Skeletal muscle tissue (tissue), 3 donors: ENCODE measurements at regions not wholly inside any gene's neighbourhood (a gene's known extent, or its start where the extent isn't known, plus 50 kb on each side); places are given as distances from the start of the nearest gene placed in this dataset.

Experiments
- H3K27ac ChIP-seq: one replicate; pipeline ENCODE4 v1.7.0; 2013; ENCODE audit warnings: mild to moderate bottlenecking, low read depth, low read length, inconsistent platforms
- H3K27me3 ChIP-seq, 3 donors: one replicate each; pipeline ENCODE4 v1.7.0; 2013; ENCODE audit warnings: low read length in 3 of 3; ENCODE audit not compliant: control insufficient read depth in 3 of 3, insufficient read depth in 3 of 3
- H3K36me3 ChIP-seq, 3 donors: one replicate each; pipeline ENCODE4 v1.7.0; 2013; ENCODE audit warnings: low read length in 3 of 3; ENCODE audit not compliant: control insufficient read depth in 3 of 3, insufficient read depth in 3 of 3
- H3K4me1 ChIP-seq, 3 donors: one replicate each; pipeline ENCODE4 v1.7.0; 2013; ENCODE audit warnings: low read length in 3 of 3, mild to moderate bottlenecking in 3 of 3; ENCODE audit not compliant: control insufficient read depth in 3 of 3, insufficient read depth in 3 of 3
- H3K4me3 ChIP-seq, 3 donors: one replicate each; pipeline ENCODE4 v1.7.0; 2013; ENCODE audit warnings: low read length in 3 of 3
- H3K9ac ChIP-seq, 3 donors: one replicate each; pipeline ENCODE4 v1.7.0; 2013; ENCODE audit warnings: low read length in 3 of 3, mild to moderate bottlenecking in 3 of 3, moderate library complexity in 2 of 3, low read depth in 1 of 3
- H3K9me3 ChIP-seq, 3 donors: one replicate each; pipeline ENCODE4 v1.7.0; 2013; ENCODE audit warnings: low read length in 3 of 3; ENCODE audit not compliant: control insufficient read depth in 3 of 3
- donor health status: Osteomylitis.

DNA sequence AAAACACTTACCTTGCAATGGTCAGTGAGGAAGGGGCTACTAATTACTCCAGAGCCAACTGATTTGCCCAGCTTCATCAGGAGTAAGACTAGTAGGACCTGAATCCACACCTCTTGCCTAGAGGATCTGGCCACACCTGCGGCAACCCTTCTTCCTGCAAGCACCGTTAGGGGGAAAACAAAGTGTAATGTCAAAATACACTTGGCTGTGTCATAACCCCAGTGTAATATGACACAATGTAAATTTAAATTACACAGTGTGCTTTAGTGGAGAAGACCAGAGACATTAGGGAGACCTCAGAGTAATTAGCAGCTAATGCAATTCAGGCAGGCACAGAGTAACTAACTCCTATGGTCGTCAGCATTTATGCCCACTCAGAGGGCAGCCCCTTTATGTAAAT lies 308.5 kb upstream of the ARRDC4 start:
- H3K4me3 ChIP-seq, result peak overlapping the region in 1 of 3 donors; percentile 66
- H3K9me3 ChIP-seq, result no peaks in the 10 kb centered on the region
- H3K27me3 ChIP-seq, result peaks cover 0 to 5% (median 3%) of the 10 kb centered on the region in 3 donors
- peak overlapping the region in 1 of 3 donors; percentile 67 for H3K9ac ChIP-seq
- peaks cover 2 to 15% (median 9%) of the 10 kb centered on the region in 3 donors for H3K4me1 ChIP-seq
- no peaks in the 10 kb centered on the region for H3K36me3 ChIP-seq
- no peak overlapping the region for H3K27ac ChIP-seq

DNA sequence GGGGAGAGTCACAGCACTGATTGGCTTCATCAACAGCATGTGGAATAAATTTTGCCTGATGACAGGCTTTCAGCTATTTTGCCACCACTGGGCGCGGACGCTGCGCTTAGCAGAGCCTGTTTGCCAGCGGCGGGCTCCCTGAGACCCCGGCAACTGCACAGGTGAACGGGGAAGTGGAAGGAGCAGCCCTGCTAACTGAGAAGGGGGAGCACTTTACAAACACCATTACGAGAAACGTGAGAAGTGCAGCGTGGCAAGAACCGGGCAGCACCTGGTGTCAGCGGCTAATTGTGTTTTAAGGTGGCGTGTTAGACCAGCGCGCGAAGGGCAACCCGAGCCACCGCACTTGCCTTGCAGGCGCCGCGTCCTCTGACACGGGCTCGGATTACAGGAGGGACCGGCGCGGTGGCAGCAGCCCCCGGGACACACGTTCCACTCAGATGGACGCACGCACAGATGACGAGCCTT lies 307.8 kb upstream of the ARRDC4 start:
- Histone ChIP-seq H3K4me1 (peaks cover 2 to 15% (median 9%) of the 10 kb centered on the region in 3 donors), H3K27me3 (peaks cover 0 to 5% (median 3%) of the 10 kb centered on the region in 3 donors), H3K4me3 (peak overlapping the region; percentile 57 to 66 (median 66)), H3K36me3 (no peaks in the 10 kb centered on the region), H3K9me3 (no peaks in the 10 kb centered on the region), H3K27ac (no peak overlapping the region), H3K9ac (peak overlapping the region; percentile 66 to 71 (median 67))

DNA sequence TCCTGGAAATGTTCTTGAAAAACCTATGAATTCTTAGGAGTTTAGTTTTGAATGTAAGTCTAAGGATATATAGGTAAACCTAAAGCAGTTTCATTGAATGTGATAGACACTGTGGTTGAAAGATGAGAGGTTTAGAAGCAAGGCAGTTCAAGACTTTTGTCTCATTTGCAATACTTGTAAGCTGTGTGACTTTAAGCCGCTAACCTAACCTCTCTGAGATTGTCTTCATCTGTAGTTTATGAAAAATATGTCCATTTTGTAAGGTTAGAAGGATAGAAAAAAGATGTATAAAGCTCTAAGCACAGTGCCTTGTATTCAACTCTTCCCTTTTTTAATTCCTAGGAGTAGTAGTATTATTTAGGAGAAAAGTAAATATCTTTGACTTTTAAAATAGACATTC lies 306.6 kb upstream of the ARRDC4 start:
- Histone ChIP-seq H3K9ac (no peak overlapping the region), H3K4me3 (no peak overlapping the region), H3K27me3 (peaks cover 0 to 5% (median 3%) of the 10 kb centered on the region in 3 donors), H3K4me1 (peaks cover 2 to 11% (median 7%) of the 10 kb centered on the region in 3 donors), H3K36me3 (no peaks in the 10 kb centered on the region), H3K27ac (no peak overlapping the region), H3K9me3 (no peaks in the 10 kb centered on the region)

DNA sequence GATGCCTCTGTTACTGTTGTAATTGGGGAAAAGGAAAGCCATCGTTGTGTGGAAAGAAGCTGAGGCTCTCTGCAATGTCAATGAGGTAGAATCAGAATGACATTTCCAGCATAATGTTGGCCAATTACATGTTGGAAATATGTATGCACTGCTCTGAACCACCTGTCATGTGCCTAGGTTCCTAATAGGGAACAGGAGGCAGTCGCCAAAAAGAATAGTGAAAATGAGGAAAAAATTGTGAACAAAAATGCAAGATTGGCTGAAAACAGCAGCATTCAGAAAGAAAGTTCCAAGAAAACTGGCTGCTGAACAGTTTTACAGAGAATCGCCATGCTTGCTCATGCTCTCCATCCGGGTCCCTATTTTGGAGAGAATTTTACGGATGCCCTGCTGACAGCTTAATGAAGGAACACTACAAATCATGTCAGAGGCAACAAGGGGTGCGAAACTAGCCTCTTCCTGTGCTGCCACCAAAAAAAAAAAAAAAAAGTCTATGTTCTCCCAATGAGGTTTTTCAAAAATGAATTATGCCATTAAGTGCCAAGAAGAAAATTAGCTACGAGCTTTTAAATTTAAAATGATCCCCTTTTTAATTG lies 305.9 kb upstream of the ARRDC4 start:
- no peaks in the 10 kb centered on the region for H3K36me3 ChIP-seq
- no peak overlapping the region for H3K4me3 ChIP-seq

DNA sequence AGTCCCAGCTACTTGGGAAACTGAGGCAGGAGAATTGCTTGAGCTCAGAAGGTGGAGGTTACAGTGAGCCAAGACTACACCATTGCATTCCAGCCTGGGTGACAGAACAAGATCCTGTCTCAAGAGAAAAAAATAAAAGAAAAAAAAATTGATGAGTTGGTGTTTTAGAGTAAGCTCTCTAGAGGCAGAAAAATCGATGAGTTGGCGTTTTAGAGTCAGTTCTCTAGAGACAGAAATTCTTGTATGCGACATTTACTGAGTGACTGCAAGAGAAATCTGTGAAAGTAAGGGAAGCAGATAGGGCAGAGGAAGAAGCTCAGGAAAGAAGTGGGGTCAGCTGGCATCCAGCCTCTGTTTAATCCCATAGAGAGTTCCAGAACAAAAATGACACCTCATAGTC lies 298.7 kb upstream of the ARRDC4 start:
- Histone ChIP-seq H3K9ac (no peak overlapping the region), H3K4me1 (no peaks in the 10 kb centered on the region), H3K36me3 (no peaks in the 10 kb centered on the region), H3K27ac (no peak overlapping the region), H3K4me3 (no peak overlapping the region), H3K9me3 (no peaks in the 10 kb centered on the region), H3K27me3 (no peaks in the 10 kb centered on the region)

More for the DNA sequence above, 305.9 kb upstream of the ARRDC4 start:
- H3K27me3 ChIP-seq, result peaks cover 0 to 5% (median 3%) of the 10 kb centered on the region in 3 donors
- peaks cover 2 to 11% (median 5%) of the 10 kb centered on the region in 3 donors for H3K4me1 ChIP-seq
- no peak overlapping the region for H3K9ac ChIP-seq
- H3K9me3 ChIP-seq, result no peaks in the 10 kb centered on the region
- no peak overlapping the region for H3K27ac ChIP-seq

DNA sequence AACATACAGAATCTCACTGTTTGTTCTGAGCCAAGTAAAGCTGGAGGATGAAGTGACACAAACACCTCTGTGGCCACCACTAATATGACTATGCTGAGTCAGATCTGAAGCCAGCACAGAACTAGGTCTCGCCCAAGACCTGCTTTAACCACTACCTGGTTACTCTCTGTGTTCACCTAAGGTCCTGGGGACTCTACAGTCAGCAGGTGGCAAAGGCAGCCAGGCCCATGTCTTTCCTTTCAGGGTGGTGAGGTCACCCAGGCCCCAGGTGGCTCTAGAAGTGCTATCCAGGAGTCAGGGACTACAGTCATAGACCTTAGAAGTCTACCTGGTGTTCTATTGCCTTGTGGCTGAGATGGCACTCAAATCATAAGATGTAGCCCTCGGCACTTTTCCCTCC lies 287.9 kb upstream of the ARRDC4 start:
- Histone ChIP-seq H3K27ac (no peak overlapping the region), H3K4me1 (no peaks in the 10 kb centered on the region), H3K27me3 (no peaks in the 10 kb centered on the region), H3K9ac (no peak overlapping the region), H3K36me3 (no peaks in the 10 kb centered on the region), H3K9me3 (no peaks in the 10 kb centered on the region), H3K4me3 (no peak overlapping the region)

DNA sequence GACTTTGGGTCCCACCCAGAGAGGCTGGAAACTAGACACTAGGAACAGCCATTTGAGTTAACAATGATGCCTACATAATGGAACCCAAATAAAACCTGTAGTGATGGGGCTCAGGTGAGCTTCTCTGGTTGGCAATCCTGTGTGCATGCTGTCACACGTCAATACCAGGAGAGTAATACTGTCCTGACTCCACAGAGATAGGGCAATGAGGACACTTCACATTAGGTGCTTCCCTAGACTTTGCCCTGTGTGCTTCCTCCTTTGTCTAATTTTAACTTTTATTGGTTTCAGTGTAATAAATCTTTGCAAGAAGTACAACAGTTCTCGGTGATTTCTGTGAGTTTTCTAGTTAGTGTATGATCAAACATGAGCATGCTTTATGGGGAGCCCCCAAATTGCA lies 281.8 kb upstream of the ARRDC4 start:
- Histone ChIP-seq H3K9me3 (no peaks in the 10 kb centered on the region), H3K9ac (no peak overlapping the region), H3K27ac (no peak overlapping the region), H3K4me3 (no peak overlapping the region), H3K36me3 (no peaks in the 10 kb centered on the region), H3K4me1 (no peaks in the 10 kb centered on the region), H3K27me3 (no peaks in the 10 kb centered on the region)

DNA sequence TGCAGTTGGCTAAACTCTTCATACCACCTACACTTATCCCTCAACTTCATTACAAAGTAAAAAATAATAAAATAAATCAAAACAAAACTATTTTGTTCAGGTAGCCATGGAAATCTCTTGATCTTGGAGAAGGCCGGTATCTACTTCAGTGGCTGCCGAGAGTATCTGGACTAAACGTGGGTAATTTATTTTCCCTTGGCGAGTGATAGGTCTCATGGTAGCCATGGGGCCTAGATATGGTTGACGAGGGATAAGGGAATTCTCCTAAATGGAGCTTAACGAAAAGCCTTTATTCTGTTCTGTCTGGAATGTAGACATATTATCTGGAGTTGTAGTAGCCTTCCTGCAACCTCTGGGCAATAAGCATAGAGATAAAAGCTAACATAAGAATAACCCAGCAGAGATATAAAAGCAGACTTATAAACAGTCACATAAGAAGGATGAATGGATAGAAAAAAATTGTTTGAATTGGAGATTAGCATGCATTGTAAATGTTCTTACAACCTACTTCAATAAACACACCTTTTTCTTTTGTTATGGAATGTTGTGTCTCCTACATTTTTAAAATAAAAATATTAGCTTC lies 281.3 kb upstream of the ARRDC4 start:
- H3K27me3 ChIP-seq, result no peaks in the 10 kb centered on the region

DNA sequence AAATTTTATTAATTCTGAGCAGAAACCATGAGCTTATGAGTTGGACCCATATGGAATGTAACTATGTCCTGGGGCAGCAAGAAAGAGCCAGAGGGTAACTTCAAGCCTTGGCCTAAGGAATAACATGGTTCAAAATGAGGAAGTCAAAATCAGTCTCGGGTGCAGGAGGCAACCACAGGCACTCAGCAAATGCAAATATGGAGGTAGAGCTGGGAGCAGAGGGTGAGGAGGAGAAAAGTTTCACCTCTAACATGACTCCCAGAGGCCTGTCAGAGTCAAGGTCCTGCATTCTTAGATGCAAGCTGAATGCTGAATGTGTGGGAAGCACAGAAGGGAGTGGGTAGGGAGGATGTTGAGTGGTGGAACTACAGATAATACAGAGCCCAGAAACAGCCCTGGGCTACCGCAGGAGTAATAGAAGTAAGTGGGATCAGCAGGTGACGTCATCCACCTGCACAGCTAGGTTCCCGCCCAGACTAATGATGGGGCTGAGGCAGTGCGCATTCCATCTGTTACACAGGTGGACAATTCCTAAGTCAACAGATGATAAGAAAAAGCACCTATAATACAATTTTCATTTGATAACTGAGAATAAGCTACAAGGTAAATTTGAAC lies 279.8 kb upstream of the ARRDC4 start:
- Histone ChIP-seq H3K27ac (no peak overlapping the region), H3K4me1 (no peaks in the 10 kb centered on the region), H3K4me3 (no peak overlapping the region), H3K9ac (no peak overlapping the region), H3K36me3 (no peaks in the 10 kb centered on the region), H3K27me3 (no peaks in the 10 kb centered on the region), H3K9me3 (no peaks in the 10 kb centered on the region)

More for the DNA sequence above, 281.3 kb upstream of the ARRDC4 start:
- H3K4me1 ChIP-seq, result no peaks in the 10 kb centered on the region
- H3K9me3 ChIP-seq, result no peaks in the 10 kb centered on the region
- no peaks in the 10 kb centered on the region for H3K36me3 ChIP-seq
- H3K9ac ChIP-seq, result no peak overlapping the region
- no peak overlapping the region for H3K4me3 ChIP-seq
- no peak overlapping the region for H3K27ac ChIP-seq

DNA sequence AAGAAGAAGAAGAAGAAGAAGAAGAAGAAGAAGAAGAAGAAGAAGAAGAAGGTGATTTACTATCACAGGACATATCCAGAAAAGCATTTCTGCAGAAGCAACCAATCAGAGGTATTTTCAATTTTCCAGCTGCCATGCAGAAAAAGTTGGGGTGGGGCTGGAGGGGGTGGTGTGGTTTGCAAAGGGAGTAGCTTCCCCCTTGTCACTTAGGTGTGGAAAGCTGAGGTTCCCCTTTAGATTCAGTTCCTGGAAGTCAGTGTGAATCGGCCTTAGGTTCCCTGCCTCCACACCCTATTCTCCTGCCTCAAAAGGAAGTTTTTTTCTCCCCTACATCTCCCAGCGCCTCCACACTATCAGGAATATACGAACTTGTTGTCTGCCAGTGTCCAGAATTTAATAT lies 276.7 kb upstream of the ARRDC4 start:
- no peak overlapping the region for H3K9ac ChIP-seq
- H3K36me3 ChIP-seq, result no peaks in the 10 kb centered on the region
- H3K27me3 ChIP-seq, result no peaks in the 10 kb centered on the region
- no peak overlapping the region for H3K4me3 ChIP-seq
- no peak overlapping the region for H3K27ac ChIP-seq
- no peaks in the 10 kb centered on the region for H3K9me3 ChIP-seq
- peaks cover 0 to 4% (median 4%) of the 10 kb centered on the region in 3 donors for H3K4me1 ChIP-seq
